WTC11 (cell line): ENCODE measurements at regions not wholly inside any gene's neighbourhood (a gene's known extent, or its start where the extent isn't known, plus 50 kb on each side); places are given as distances from the start of the nearest gene placed in this dataset.

Experiments used
- ATAC-seq: fragments of 200-7000 bp; cut with Tn5 transposase; 2 replicates; pipeline ENCODE4 v1.10.0; 2021; ENCODE audit warnings: mild to moderate bottlenecking, moderate library complexity
- CTCF ChIA-PET: fragments of 300-600 bp; sonication (Branson Sonifier 250); formaldehyde crosslinking; loops from one replicate; lab custom pipeline; 2021; ENCODE audit warnings: antibody characterized with exemption; lab: Charles Lee
- POLR2A ChIA-PET: fragments of 350-600 bp; sonication (Branson Sonifier 250); formaldehyde crosslinking; loops from one replicate; lab custom pipeline; 2021; ENCODE audit warnings: antibody characterized with exemption; lab: Charles Lee
- DNase-seq: peaks from one replicate; pipeline ENCODE4 v3.0.0; 2021; ENCODE audit warnings: low spot score
- H3K27ac Mint-ChIP-seq: 2 replicates; pipeline ENCODE4 v1.8.0; 2021; ENCODE audit warnings: mixed read lengths
- H3K27me3 Mint-ChIP-seq: 2 replicates; pipeline ENCODE4 v1.8.0; 2021; ENCODE audit warnings: low read depth, mild to moderate bottlenecking, moderate library complexity, mixed read lengths
- H3K36me3 Mint-ChIP-seq: 2 replicates; pipeline ENCODE4 v1.8.0; 2021; ENCODE audit warnings: mixed read lengths
- H3K4me1 Mint-ChIP-seq: 2 replicates; pipeline ENCODE4 v1.8.0; 2022; ENCODE audit warnings: mixed read lengths
- H3K4me3 Mint-ChIP-seq: 2 replicates; pipeline ENCODE4 v1.8.0; 2021; ENCODE audit warnings: mild to moderate bottlenecking, moderate library complexity, mixed read lengths
- H3K9me3 Mint-ChIP-seq: 2 replicates; pipeline ENCODE4 v1.8.0; 2021; ENCODE audit warnings: mixed read lengths
- ATF2 ChIP-seq: sonication (generic); formaldehyde crosslinking; IDR thresholded peaks from 2 replicates; pipeline ENCODE4 v1.8.1; 2022; ENCODE audit warnings: low read depth, missing genetic modification reagents, borderline replicate concordance
- CTCF ChIP-seq: fragments of 200-600 bp; IDR thresholded peaks from 2 replicates; pipeline ENCODE4 v1.8.0; 2022; ENCODE audit warnings: antibody characterized with exemption
- EMX1 ChIP-seq: fragments of 250-450 bp; sonication (Bioruptor Pico); IDR thresholded peaks from 2 replicates; pipeline ENCODE4 v1.8.0; 2021; ENCODE audit warnings: mild to moderate bottlenecking
- FOXP1 ChIP-seq: sonication (generic); formaldehyde crosslinking; IDR thresholded peaks from 2 replicates; pipeline ENCODE4 v1.8.0; 2022; ENCODE audit warnings: missing genetic modification reagents, mild to moderate bottlenecking, moderate library complexity, borderline replicate concordance
- IRF2 ChIP-seq: sonication (generic); formaldehyde crosslinking; IDR thresholded peaks from 2 replicates; pipeline ENCODE4 v1.8.0; 2022; ENCODE audit warnings: low read depth, missing genetic modification reagents, borderline replicate concordance
- JUN ChIP-seq: sonication (generic); formaldehyde crosslinking; IDR thresholded peaks from 2 replicates; pipeline ENCODE4 v1.8.0; 2023; ENCODE audit warnings: mild to moderate bottlenecking, missing genetic modification reagents
- TEAD1 ChIP-seq: sonication (generic); formaldehyde crosslinking; IDR thresholded peaks from 2 replicates; pipeline ENCODE4 v1.8.0; 2022; ENCODE audit warnings: mild to moderate bottlenecking, missing genetic modification reagents
- ZMAT4 ChIP-seq: fragments of 250-450 bp; sonication (Bioruptor Pico); IDR thresholded peaks from 2 replicates; pipeline ENCODE4 v1.9.0; 2021; ENCODE audit warnings: mild to moderate bottlenecking
- ZNF121 ChIP-seq: sonication (generic); formaldehyde crosslinking; IDR thresholded peaks from 2 replicates; pipeline ENCODE4 v1.8.0; 2023; ENCODE audit warnings: missing genetic modification reagents
- ZNF263 ChIP-seq: sonication (generic); formaldehyde crosslinking; IDR thresholded peaks from 2 replicates; pipeline ENCODE4 v1.8.1; 2022; ENCODE audit warnings: low read depth, mild to moderate bottlenecking, moderate library complexity, missing genetic modification reagents
- ZNF281 ChIP-seq: sonication (generic); formaldehyde crosslinking; IDR thresholded peaks from 2 replicates; pipeline ENCODE4 v1.8.0; 2023; ENCODE audit warnings: mild to moderate bottlenecking, missing genetic modification reagents
- ZNF317 ChIP-seq: sonication (generic); formaldehyde crosslinking; IDR thresholded peaks from 2 replicates; pipeline ENCODE4 v1.8.1; 2023; ENCODE audit warnings: low read depth, mild to moderate bottlenecking, moderate library complexity, missing genetic modification reagents, borderline replicate concordance
- TF ChIP-seq, protein P1 (sequence below): sonication (generic); formaldehyde crosslinking; IDR thresholded peaks from 2 replicates; pipeline ENCODE4 v1.8.0; 2023; ENCODE audit warnings: missing genetic modification reagents, mild to moderate bottlenecking, borderline replicate concordance
- TF ChIP-seq, protein P2 (sequence below): sonication (generic); formaldehyde crosslinking; IDR thresholded peaks from 2 replicates; pipeline ENCODE4 v1.8.1; 2023; ENCODE audit warnings: mild to moderate bottlenecking, missing genetic modification reagents

DNA sequence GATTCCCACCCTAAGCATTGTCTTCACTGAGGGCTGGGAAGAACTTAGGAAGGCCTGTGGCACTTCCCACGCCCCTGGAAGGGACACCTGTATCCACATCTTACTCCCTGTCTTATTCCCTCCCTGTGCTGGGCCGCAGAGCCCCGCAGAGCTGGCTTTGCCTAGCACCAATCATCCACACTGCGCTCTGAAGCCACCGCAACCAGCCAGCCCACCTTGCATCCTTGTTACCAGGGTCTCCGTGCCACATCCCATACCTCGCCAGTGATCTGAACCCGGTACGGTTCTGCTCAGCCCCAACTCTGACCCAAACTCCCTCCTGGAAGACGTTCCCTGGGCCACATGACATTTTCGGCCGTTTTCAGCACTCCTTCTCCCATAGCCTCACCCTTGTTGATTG, 101.4 kb upstream of the PITRM1 start (continued):
- no peak for TF ChIP-seq ATF2 (CRISPR knock-in tag)
- no peak for TF ChIP-seq IRF2 (CRISPR knock-in tag)
- no peak for TF ChIP-seq EMX1 (CRISPR knock-in tag)

GRCh38 chr10:3272300-3272699, 99.7 kb upstream of the PITRM1 start:
- no peak for DNase-seq
- no peak overlapping the region for H3K27ac Mint-ChIP-seq
- no peak overlapping the region for H3K4me3 Mint-ChIP-seq
- ATAC-seq = peak; percentile 26; the same call in 1 of the 2 replicates
- peaks cover 5% of the 10 kb centered on the region for H3K27me3 Mint-ChIP-seq
- peaks cover 55% of the 10 kb centered on the region for H3K4me1 Mint-ChIP-seq
- CTCF ChIA-PET = interaction anchor here (2.0 kb wide), 1 partner anchor 8 kb away, joined by 4 read pairs; no protein-coding TSS in a partner anchor
- H3K9me3 Mint-ChIP-seq = peaks cover 10% of the 10 kb centered on the region
- POLR2A ChIA-PET = no interaction called here
- TF ChIP-seq ZNF263 = no peak
- no peak for TF ChIP-seq JUN (CRISPR knock-in tag)
- TF ChIP-seq, protein P1, sequence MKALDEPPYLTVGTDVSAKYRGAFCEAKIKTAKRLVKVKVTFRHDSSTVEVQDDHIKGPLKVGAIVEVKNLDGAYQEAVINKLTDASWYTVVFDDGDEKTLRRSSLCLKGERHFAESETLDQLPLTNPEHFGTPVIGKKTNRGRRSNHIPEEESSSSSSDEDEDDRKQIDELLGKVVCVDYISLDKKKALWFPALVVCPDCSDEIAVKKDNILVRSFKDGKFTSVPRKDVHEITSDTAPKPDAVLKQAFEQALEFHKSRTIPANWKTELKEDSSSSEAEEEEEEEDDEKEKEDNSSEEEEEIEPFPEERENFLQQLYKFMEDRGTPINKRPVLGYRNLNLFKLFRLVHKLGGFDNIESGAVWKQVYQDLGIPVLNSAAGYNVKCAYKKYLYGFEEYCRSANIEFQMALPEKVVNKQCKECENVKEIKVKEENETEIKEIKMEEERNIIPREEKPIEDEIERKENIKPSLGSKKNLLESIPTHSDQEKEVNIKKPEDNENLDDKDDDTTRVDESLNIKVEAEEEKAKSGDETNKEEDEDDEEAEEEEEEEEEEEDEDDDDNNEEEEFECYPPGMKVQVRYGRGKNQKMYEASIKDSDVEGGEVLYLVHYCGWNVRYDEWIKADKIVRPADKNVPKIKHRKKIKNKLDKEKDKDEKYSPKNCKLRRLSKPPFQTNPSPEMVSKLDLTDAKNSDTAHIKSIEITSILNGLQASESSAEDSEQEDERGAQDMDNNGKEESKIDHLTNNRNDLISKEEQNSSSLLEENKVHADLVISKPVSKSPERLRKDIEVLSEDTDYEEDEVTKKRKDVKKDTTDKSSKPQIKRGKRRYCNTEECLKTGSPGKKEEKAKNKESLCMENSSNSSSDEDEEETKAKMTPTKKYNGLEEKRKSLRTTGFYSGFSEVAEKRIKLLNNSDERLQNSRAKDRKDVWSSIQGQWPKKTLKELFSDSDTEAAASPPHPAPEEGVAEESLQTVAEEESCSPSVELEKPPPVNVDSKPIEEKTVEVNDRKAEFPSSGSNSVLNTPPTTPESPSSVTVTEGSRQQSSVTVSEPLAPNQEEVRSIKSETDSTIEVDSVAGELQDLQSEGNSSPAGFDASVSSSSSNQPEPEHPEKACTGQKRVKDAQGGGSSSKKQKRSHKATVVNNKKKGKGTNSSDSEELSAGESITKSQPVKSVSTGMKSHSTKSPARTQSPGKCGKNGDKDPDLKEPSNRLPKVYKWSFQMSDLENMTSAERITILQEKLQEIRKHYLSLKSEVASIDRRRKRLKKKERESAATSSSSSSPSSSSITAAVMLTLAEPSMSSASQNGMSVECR = no peak
- H3K36me3 Mint-ChIP-seq = no peaks in the 10 kb centered on the region

DNA sequence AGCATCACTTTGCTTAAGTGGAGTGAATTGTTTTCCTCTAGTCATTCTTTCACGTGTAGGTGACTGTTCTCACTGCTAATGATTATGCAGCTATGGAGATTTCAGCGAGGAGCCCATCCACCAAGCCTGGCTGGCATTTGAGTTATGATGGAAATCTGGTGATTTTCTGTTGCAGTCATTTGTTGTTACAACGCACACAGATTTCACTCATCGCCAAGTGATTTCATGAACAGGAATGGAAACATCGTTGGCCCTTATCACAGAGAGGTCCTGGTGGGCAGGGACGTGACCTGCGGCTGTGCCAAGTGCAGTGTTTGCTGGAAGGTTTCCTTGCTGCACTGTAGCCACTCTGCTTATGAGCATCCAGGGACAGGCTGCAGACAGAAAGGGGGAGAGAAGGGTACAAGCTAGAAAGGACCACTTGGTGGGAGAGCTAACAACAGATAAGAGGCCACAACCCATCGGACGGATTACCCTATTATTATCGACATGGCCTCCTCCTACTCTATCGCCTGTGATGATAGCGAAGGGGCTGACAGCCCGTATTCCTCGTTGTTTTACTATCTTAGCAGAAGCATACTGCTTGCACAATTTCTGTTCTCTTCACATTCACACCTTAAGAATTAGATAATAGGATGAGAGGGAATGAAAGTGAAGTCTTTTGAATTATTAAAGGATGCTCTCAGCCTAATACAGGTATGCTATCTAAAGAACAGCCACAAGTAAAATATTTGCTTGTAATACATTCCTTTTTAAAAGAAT, 99.0 kb upstream of the PITRM1 start:
- DNase-seq (no peak), ATAC-seq (no peak)
- peak overlapping the region; percentile 24; the same call in 1 of the 2 replicates for H3K27ac Mint-ChIP-seq
- ChIA-PET POLR2A (no interaction called here), CTCF (no interaction called here)
- TF ChIP-seq FOXP1 (CRISPR knock-in tag) = no peak
- no peak for TF ChIP-seq ZMAT4 (CRISPR knock-in tag)
- TF ChIP-seq TEAD1 = no peak
- no peak for TF ChIP-seq ZNF281 (CRISPR knock-in tag)
- no peak for TF ChIP-seq ZNF317 (CRISPR knock-in tag)
- TF ChIP-seq, protein P2, sequence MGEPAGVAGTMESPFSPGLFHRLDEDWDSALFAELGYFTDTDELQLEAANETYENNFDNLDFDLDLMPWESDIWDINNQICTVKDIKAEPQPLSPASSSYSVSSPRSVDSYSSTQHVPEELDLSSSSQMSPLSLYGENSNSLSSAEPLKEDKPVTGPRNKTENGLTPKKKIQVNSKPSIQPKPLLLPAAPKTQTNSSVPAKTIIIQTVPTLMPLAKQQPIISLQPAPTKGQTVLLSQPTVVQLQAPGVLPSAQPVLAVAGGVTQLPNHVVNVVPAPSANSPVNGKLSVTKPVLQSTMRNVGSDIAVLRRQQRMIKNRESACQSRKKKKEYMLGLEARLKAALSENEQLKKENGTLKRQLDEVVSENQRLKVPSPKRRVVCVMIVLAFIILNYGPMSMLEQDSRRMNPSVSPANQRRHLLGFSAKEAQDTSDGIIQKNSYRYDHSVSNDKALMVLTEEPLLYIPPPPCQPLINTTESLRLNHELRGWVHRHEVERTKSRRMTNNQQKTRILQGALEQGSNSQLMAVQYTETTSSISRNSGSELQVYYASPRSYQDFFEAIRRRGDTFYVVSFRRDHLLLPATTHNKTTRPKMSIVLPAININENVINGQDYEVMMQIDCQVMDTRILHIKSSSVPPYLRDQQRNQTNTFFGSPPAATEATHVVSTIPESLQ (CRISPR knock-in tag) = no peak
- no peak for TF ChIP-seq ZNF121 (CRISPR knock-in tag)
- no peak for TF ChIP-seq CTCF
- H3K4me1 Mint-ChIP-seq = peaks cover 47% of the 10 kb centered on the region
- peaks cover 5% of the 10 kb centered on the region; the same call in 1 of the 2 replicates for H3K27me3 Mint-ChIP-seq
- no peaks in the 10 kb centered on the region for H3K36me3 Mint-ChIP-seq
- H3K4me3 Mint-ChIP-seq = no peak overlapping the region
- peaks cover 10% of the 10 kb centered on the region for H3K9me3 Mint-ChIP-seq
